IPS-11a (cell line): ENCODE measurements at regions not wholly inside any gene's neighbourhood (a gene's known extent, or its start where the extent isn't known, plus 50 kb on each side); places are given as distances from the start of the nearest gene placed in this dataset.

Experiments
- H3K4me3 ChIP-seq: one replicate; pipeline ENCODE4 v1.5.1; 2013; ENCODE audit warnings: low read depth, low read length, control low read depth

GRCh38 chr14:104435147-104436046 lies 144.2 kb upstream of the C14orf180 start:
- H3K4me3 ChIP-seq = no peak overlapping the region

- H3K4me3 ChIP-seq = no peak overlapping the region
Observed at GRCh38 chr14:104436047-104436591, 143.4 kb upstream of the C14orf180 start.

- no peak overlapping the region for H3K4me3 ChIP-seq
Observed at GRCh38 chr14:104436741-104437701, 142.5 kb upstream of the C14orf180 start.

DNA sequence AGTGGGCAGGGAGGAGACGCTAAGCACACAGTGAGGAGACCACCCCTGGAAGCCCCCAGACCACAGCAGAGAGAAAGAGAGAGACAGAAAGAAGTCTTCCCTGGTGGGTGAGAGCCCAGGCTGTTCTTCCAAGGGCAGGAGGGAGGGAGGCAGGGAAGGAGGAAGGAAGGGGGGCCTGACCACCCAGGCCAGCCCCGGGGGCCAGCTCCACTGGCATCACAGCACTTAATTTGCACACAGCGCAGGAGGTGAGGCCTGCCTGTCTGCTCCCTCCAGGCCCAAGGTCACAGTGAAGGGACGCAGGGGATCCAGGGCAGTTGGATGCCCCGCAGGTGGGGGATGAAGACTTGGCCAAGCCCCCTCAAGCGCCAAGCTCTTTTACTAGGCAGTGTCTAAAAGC lies 141.9 kb upstream of the C14orf180 start:
- H3K4me3 ChIP-seq = no peak overlapping the region

DNA sequence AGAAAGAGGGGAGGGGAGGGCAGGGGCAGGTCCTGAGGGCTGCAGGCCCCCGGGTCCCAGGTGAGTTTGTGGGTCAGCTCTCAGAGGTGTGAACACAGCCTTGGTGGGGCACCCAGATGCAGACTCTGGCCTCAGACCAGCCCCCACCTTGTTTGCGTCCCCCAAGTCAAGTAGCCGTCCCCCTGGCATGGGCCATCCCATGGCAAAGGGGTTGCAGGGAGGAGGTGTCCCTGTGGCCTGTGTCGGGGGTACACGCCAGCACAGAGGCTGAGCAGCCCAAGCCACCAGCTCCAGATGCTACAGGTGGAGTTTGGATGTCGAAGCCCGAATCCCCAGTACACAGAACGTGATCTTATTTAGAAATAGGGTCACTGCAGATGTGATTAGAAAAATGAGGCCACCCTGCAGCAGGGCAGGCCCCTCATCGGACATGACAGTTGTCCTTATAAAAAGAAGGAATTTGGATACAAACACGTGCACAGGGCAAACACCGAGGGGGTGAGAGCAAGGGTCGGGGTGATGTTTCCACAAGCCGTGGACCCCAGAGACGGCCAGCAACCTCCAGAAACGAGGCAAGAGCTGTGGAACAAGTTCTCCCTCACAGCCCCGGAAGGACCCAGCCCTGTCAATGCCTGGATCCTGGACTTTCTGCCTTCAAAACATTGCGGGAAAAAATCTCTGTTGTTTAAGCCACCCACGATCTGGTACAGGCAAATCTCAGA lies 141.2 kb upstream of the C14orf180 start:
- H3K4me3 ChIP-seq = no peak overlapping the region

DNA sequence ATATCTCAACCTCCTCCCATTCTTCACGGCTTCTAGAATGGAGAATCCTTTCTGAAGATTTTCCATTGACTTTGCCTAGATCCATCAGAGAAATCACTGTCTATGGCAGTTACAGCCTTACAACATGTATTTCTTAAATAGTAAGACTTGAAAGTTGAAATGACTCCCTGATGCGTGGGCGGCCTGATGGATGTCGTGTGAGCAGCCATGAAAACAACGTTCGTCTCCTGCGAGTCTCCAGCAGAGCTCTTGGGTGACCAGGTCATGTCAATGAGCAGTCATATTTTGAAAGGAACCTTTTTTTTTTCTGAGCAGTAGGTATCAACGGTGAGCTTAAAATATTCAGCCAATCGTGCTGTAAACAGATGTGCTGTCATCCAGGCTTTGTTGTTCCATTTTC lies 139.9 kb upstream of the C14orf180 start:
- no peak overlapping the region for H3K4me3 ChIP-seq

DNA sequence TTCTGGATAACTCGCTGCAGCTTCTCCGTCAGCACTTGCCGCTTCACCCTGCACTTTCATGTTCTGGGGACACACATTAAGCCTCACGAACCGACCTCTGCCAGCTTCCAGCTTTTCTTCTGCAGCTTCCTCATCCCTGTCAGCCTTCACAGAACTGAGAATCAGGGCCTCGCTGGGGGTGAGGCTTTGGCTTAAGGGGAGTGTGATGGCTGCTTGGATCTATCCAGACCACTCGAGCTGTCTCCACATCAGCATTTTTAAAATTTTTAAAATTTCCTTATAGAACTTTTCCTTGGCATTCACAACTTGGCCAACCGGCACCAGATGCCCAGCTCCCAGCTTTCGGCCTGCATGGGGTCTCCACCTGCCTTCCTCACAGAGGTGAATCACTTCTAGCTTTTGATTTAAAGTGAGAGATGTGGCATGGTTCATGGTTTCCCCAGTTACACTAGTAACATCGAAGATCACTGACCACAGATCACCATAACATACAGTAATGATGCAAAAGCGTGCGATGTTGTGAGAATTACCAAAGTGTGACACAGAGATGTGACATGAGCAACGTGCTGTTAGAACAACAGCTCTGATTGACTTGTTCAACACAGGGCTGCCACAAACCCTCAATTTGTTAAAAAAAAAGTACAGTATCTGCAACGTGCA lies 139.1 kb upstream of the C14orf180 start:
- H3K4me3 ChIP-seq = no peak overlapping the region

DNA sequence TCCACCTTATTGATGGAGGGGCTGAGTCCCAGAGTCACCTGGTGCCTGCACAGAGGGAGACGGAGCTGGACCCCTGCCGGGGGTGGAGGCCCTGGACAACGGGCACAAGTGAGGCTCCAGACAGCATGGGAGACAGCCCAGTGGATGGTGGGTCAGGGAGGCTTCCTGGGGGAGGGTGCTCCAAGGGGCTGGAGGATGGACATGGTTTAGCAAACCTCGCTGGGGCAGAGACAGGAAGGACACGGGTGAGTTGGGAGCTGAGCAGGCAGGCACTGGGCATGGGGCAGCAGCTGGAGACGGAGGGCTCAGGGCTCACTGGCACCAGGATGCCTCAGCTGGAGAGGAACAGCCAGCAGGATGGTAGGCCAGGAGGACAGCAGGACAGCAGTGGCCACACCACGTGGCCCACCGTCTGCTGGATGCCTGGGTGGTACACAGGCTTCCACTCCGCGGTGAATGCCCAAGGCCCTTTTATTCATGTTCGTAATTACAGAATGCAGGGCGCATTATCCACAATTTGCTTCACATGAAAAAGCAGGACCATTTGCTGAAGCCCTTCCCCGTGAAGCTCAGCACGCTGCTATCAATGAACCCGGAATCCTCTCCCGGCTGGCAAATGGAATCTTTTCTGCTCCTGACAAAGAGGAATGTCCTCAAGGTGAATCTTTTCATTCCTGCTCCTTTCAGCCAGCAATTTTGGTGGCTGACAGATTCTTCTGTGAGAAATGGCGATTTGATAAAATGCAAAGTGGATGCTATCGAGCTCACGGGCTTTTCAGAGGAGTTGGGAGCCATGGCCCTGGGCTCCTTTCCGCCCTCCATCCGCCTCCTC lies 138.1 kb upstream of the C14orf180 start:
- H3K4me3 ChIP-seq = no peak overlapping the region

DNA sequence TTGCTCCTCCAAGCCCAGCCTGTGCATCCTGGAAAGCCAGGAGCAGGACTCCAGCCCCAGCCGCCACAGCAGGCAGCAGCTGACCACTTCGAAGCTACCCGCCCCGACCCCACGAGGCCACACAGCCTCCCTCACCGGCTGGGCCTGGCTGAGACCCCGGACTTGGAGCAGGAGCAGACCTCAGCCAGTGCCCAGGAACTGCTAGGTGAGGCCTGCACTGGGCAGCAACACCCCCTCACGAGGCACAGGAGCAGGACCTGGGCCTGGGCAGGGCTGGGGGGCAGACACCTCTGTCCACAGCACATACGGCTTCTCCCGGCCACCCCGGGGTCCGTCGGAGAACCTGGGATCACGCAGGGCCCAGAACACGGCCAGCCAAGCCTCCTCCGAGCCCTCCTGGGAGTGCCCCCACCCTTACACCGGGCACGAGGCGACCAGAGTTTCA lies 137.4 kb upstream of the C14orf180 start:
- no peak overlapping the region for H3K4me3 ChIP-seq

GRCh38 chr14:104442631-104443390 lies 136.8 kb upstream of the C14orf180 start:
- no peak overlapping the region for H3K4me3 ChIP-seq

GRCh38 chr14:104443391-104444158 lies 136.0 kb upstream of the C14orf180 start:
- no peak overlapping the region for H3K4me3 ChIP-seq

DNA sequence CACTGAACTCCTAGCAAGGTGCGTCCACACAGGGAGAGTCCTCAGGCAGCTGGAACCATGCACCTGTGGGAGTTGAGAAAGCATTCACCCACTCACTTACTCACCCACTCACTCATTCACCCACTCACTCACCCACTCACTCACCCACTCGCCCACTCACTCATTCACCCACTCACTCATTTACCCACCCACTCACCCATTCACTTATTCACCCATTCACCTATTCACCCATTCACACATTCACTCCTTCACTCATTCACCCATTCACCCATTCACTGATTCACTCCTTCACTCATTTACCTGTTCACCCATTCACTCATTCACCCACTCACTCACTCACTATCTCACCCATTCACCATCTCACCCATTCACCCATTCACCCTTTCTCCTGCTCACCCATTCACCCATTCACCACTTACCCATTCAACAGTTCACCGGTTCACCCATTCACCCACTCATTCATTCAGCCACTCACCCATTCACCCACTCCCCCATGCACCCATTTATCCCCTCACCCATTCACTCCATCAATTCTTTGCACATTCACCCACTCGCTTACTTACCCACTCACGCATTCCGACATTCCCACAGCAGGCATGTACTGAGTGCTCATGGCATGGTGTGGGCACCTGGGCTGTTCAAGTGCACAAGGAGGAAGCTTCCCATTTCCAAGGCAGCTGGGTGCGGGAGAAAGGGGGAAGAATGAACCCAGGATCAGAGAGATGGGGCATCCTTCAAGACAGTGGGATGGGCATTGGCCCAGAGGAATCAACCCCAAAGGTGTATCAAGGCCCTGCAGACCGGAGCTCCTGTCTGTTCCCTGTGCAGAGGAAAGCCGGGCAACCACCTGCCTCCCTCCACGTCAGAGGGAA lies 135.2 kb upstream of the C14orf180 start:
- H3K4me3 ChIP-seq = no peak overlapping the region

GRCh38 chr14:104445086-104445485 lies 134.5 kb upstream of the C14orf180 start:
- H3K4me3 ChIP-seq = no peak overlapping the region

DNA sequence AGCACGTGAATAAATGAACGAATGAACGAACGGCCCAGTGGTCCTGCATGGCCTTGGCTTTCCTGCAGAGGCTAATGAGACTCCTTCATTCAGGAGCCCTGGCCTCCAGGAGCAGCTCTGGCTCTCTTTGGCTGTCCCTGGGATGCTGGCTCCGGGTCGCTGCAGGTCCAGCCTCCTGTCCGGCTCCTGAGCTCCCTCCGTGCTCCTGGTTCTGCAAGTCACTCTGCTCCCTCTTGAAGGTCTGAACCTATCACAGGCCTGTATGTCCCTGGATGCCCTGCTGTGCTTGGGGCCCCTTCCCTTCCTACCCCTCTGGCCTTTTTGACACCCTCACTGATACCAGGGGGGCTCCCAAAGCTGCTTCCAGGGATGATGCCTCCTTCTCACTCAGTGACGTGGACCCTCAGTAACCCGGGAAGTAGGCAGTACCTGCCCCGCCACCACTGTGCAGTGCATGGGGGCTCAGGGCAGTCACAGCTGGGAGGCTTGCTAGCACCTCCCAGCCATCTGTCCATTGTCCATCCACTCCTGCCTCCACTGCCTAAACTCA lies 133.7 kb upstream of the C14orf180 start:
- H3K4me3 ChIP-seq = no peak overlapping the region

- no peak overlapping the region for H3K4me3 ChIP-seq
Observed at GRCh38 chr14:104446611-104447010, 133.0 kb upstream of the C14orf180 start.

GRCh38 chr14:104447750-104448149 lies 131.8 kb upstream of the C14orf180 start:
- no peak overlapping the region for H3K4me3 ChIP-seq

- H3K4me3 ChIP-seq = no peak overlapping the region
Observed at GRCh38 chr14:104448321-104448720, 131.2 kb upstream of the C14orf180 start.
